Fibroblast of the aortic adventitia (primary cell): ENCODE measurements at regions not wholly inside any gene's neighbourhood (a gene's known extent, or its start where the extent isn't known, plus 50 kb on each side); places are given as distances from the start of the nearest gene placed in this dataset.

ENCODE experiments used
- DNase-seq: peaks from one replicate; pipeline ENCODE4 v3.0.0-alpha.2; 2010; ENCODE audit warnings: low read depth
- H3K4me3 ChIP-seq: 2 replicates; pipeline ENCODE4 v1.5.1; 2011; ENCODE audit warnings: low read depth, mild to moderate bottlenecking, control low read depth, low read length, moderate library complexity
- CTCF ChIP-seq: IDR thresholded peaks from 2 replicates; pipeline ENCODE4 v1.5.1; 2011; ENCODE audit warnings: mild to moderate bottlenecking, low read length, control low read depth, inconsistent platforms; ENCODE audit not compliant: insufficient read depth

GRCh38 chr2:20150110-20150706 lies 74.7 kb downstream of the SDC1 start:
- no peak overlapping the region for H3K4me3 ChIP-seq
- DNase-seq = no peak
- no peak for TF ChIP-seq CTCF

GRCh38 chr2:20149703-20150030 lies 75.3 kb downstream of the SDC1 start:
- DNase-seq = no peak
- TF ChIP-seq CTCF = no peak
- H3K4me3 ChIP-seq = no peak overlapping the region

- no peak overlapping the region for H3K4me3 ChIP-seq
- peak; percentile 66 for DNase-seq
- TF ChIP-seq CTCF = no peak
Observed at GRCh38 chr2:20148923-20149702, 75.8 kb downstream of the SDC1 start.

- no peak for DNase-seq
Observed at GRCh38 chr2:20148426-20148922, 76.5 kb downstream of the SDC1 start.

GRCh38 chr2:20147351-20147750 lies 77.6 kb downstream of the SDC1 start:
- no peak overlapping the region for H3K4me3 ChIP-seq
- TF ChIP-seq CTCF = no peak
- DNase-seq = no peak

More at GRCh38 chr2:20148426-20148922, 76.5 kb downstream of the SDC1 start:
- no peak overlapping the region for H3K4me3 ChIP-seq
- no peak for TF ChIP-seq CTCF

GRCh38 chr2:20146401-20146800 lies 78.5 kb downstream of the SDC1 start:
- no peak for DNase-seq
- no peak overlapping the region for H3K4me3 ChIP-seq
- TF ChIP-seq CTCF = no peak
